Brain pericyte (primary cell): ENCODE measurements at regions not wholly inside any gene's neighbourhood (a gene's known extent, or its start where the extent isn't known, plus 50 kb on each side); places are given as distances from the start of the nearest gene placed in this dataset.

Experiments
- DNase-seq: peaks from one replicate; pipeline ENCODE4 v3.0.0-alpha.2; 2012; ENCODE audit warnings: low read depth, low spot score

GRCh38 chr1:222109836-222110235 is 367.9 kb upstream of the DUSP10 start:
- DNase-seq = no peak

GRCh38 chr1:222107975-222108374 is 366.1 kb upstream of the DUSP10 start:
- no peak for DNase-seq

GRCh38 chr1:222107267-222107666 is 365.4 kb upstream of the DUSP10 start:
- DNase-seq = no peak

- no peak for DNase-seq
Observed at GRCh38 chr1:222106377-222106776, 364.5 kb upstream of the DUSP10 start.

- DNase-seq = no peak
Observed at GRCh38 chr1:222105861-222106260, 364.0 kb upstream of the DUSP10 start.

- no peak for DNase-seq
Observed at GRCh38 chr1:222105393-222105737, 363.5 kb upstream of the DUSP10 start.

- no peak for DNase-seq
Observed at GRCh38 chr1:222104694-222105392, 363.0 kb upstream of the DUSP10 start.

GRCh38 chr1:222104097-222104496 is 362.2 kb upstream of the DUSP10 start:
- DNase-seq = peak; percentile 26

GRCh38 chr1:222099746-222100145 is 357.9 kb upstream of the DUSP10 start:
- no peak for DNase-seq

- DNase-seq = no peak
Observed at GRCh38 chr1:222098404-222098803, 356.5 kb upstream of the DUSP10 start.

- no peak for DNase-seq
Observed at GRCh38 chr1:222097588-222097987, 355.7 kb upstream of the DUSP10 start.

- no peak for DNase-seq
Observed at GRCh38 chr1:222096883-222097282, 355.0 kb upstream of the DUSP10 start.

- DNase-seq = no peak
Observed at GRCh38 chr1:222096476-222096772, 354.5 kb upstream of the DUSP10 start.

GRCh38 chr1:222095606-222096475 is 354.0 kb upstream of the DUSP10 start:
- no peak for DNase-seq

- DNase-seq = no peak
Observed at GRCh38 chr1:222093518-222093917, 351.6 kb upstream of the DUSP10 start.

- no peak for DNase-seq
Observed at GRCh38 chr1:222090103-222090502, 348.2 kb upstream of the DUSP10 start.

GRCh38 chr1:222087221-222087920 is 345.5 kb upstream of the DUSP10 start:
- no peak for DNase-seq

GRCh38 chr1:222084996-222085395 is 343.1 kb upstream of the DUSP10 start:
- no peak for DNase-seq

- no peak for DNase-seq
Observed at GRCh38 chr1:222084048-222084447, 342.2 kb upstream of the DUSP10 start.

- no peak for DNase-seq
Observed at GRCh38 chr1:222081859-222082258, 340.0 kb upstream of the DUSP10 start.

GRCh38 chr1:222079566-222079965 is 337.7 kb upstream of the DUSP10 start:
- DNase-seq = no peak

GRCh38 chr1:222077206-222077605 is 335.3 kb upstream of the DUSP10 start:
- DNase-seq = no peak

GRCh38 chr1:222074317-222074716 is 332.4 kb upstream of the DUSP10 start:
- DNase-seq = no peak
